ENCODE measurements at regions not wholly inside any gene's neighbourhood (a gene's known extent, or its start where the extent isn't known, plus 50 kb on each side); places are given as distances from the start of the nearest gene placed in this dataset.

DNA sequence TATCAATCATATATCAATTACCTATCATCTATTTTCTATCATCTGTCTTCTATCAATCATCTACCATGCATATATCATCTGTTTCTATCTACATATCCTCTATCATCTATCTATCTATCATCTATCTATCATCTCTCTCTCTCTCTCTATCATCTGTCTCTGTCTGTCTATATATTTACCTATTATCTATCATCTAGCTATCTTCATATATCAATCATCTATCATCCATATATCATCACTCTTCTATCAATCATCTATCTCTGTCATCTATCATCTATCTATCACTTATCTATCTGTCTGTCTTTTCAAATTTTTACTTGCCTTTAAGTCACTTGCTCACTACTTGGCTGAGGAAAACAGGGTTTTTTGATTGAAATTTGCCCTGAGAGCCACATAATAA lies 592.3 kb downstream of the DCDC2C start:
- Histone ChIP-seq H3K27ac (no peak overlapping the region), H3K9me2 (ENCODE audit: insufficient read depth) (no peaks in the 10 kb centered on the region), H3K36me3 (ENCODE audit: low read depth) (no peaks in the 10 kb centered on the region), H3K79me2 (ENCODE audit: low read depth) (no peaks in the 10 kb centered on the region), H3F3A (ENCODE audit: insufficient read depth, low read depth) (no peaks in the 10 kb centered on the region), H3K4me3 (no peak overlapping the region), H4K20me1 (ENCODE audit: insufficient read depth) (no peaks in the 10 kb centered on the region; the same call in 1 of the 2 replicates), H2AFZ (no peak overlapping the region), H3K9me3 (ENCODE audit: insufficient read depth, low read depth) (no peaks in the 10 kb centered on the region), H3K4me1 (replicated peaks; ENCODE audit: insufficient read depth) (no peaks in the 10 kb centered on the region), H3K4me2 (no peak overlapping the region), H3K27me3 (ENCODE audit: insufficient read depth, low read depth) (no peaks in the 10 kb centered on the region)
- no TSS peak for BruUV-seq (replicated peaks)
- DNase-seq: no peak
- TF ChIP-seq EZH2 (IDR thresholded peaks at IDR 0.05; ENCODE audit: low read depth): no peak
- TF ChIP-seq, protein P1, sequence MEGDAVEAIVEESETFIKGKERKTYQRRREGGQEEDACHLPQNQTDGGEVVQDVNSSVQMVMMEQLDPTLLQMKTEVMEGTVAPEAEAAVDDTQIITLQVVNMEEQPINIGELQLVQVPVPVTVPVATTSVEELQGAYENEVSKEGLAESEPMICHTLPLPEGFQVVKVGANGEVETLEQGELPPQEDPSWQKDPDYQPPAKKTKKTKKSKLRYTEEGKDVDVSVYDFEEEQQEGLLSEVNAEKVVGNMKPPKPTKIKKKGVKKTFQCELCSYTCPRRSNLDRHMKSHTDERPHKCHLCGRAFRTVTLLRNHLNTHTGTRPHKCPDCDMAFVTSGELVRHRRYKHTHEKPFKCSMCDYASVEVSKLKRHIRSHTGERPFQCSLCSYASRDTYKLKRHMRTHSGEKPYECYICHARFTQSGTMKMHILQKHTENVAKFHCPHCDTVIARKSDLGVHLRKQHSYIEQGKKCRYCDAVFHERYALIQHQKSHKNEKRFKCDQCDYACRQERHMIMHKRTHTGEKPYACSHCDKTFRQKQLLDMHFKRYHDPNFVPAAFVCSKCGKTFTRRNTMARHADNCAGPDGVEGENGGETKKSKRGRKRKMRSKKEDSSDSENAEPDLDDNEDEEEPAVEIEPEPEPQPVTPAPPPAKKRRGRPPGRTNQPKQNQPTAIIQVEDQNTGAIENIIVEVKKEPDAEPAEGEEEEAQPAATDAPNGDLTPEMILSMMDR (conservative IDR thresholded peaks at IDR 0.05): no peak
- intact Hi-C loops (cut with micrococcal nuclease; ENCODE audit: unreplicated experiment): no loop called here
- POLR2A ChIA-PET (ENCODE audit: unreplicated experiment): no interaction called here
- CTCF ChIA-PET: no interaction called here

DNA sequence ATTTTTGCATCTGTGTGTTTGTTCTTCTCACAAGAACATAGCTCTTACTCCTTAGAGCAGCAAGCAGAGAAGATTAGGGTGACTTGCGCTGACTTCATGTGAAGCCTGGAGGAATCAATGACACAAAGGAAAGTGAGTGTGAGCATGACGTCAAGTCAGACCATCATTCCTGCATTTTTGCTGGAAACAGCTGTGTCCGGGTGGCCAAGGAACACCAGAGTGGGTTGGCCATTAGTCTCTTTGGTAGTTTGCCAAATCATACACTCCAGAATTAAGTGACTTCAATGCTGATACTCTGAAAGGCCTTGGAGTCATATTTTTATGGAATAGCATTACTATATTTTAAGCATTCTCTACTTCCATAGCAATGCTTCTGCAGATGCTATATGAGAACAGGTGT lies 597.2 kb downstream of the DCDC2C start:
- H3K27me3 ChIP-seq (ENCODE audit: insufficient read depth, low read depth): no peaks in the 10 kb centered on the region
- H3K9me3 ChIP-seq (ENCODE audit: insufficient read depth, low read depth): no peaks in the 10 kb centered on the region
- H3F3A ChIP-seq (ENCODE audit: insufficient read depth, low read depth): no peaks in the 10 kb centered on the region
- no peaks in the 10 kb centered on the region for H3K36me3 ChIP-seq (ENCODE audit: low read depth)
- no TSS peak for BruUV-seq (replicated peaks)
- DNase-seq: no peak
- no peaks in the 10 kb centered on the region for H3K79me2 ChIP-seq (ENCODE audit: low read depth)
- intact Hi-C loops (cut with micrococcal nuclease; ENCODE audit: unreplicated experiment): no loop called here
- no peak overlapping the region for H2AFZ ChIP-seq
- no peak overlapping the region for H3K4me2 ChIP-seq
- H3K4me3 ChIP-seq: no peak overlapping the region
- ChIA-PET CTCF (no interaction called here), POLR2A (ENCODE audit: unreplicated experiment) (no interaction called here)
- TF ChIP-seq, protein P1 (conservative IDR thresholded peaks at IDR 0.05): no peak
- no peak for TF ChIP-seq EZH2 (IDR thresholded peaks at IDR 0.05; ENCODE audit: low read depth)
- no peaks in the 10 kb centered on the region; the same call in 1 of the 2 replicates for H4K20me1 ChIP-seq (ENCODE audit: insufficient read depth)
- no peaks in the 10 kb centered on the region for H3K4me1 ChIP-seq (replicated peaks; ENCODE audit: insufficient read depth)
- H3K9me2 ChIP-seq (ENCODE audit: insufficient read depth): no peaks in the 10 kb centered on the region
- H3K27ac ChIP-seq: no peak overlapping the region

DNA sequence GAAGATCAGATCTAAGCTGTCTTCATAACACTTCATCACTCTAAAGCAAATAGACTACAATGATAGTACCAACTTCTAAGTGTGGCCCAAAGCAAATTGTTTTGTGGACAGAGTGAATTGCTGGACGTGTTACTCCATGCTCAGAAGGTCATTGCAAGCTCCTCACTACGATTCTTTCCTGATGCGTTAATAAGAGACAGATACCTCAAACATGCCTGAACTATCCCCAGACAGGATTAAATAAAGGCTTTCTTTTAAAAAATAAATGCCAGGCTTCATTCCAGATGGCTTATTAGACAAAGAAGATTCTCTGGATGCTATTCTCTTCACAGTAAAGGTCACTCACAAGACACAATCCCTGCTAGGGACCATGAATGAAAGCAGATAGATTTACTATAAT lies 621.2 kb downstream of the DCDC2C start:
- no peak for DNase-seq
- TF ChIP-seq, protein P1 (conservative IDR thresholded peaks at IDR 0.05): no peak
- no peak for TF ChIP-seq EZH2 (IDR thresholded peaks at IDR 0.05; ENCODE audit: low read depth)
- BruUV-seq (replicated peaks): no TSS peak
- no peak overlapping the region for H3K27ac ChIP-seq
- no peak overlapping the region for H2AFZ ChIP-seq
- no peak overlapping the region for H3K4me2 ChIP-seq
- H3F3A ChIP-seq (ENCODE audit: insufficient read depth, low read depth): no peaks in the 10 kb centered on the region
- no peaks in the 10 kb centered on the region for H3K9me2 ChIP-seq (ENCODE audit: insufficient read depth)
- no peaks in the 10 kb centered on the region for H4K20me1 ChIP-seq (ENCODE audit: insufficient read depth)
- CTCF ChIA-PET: no interaction called here
- intact Hi-C loops (cut with micrococcal nuclease; ENCODE audit: unreplicated experiment): no loop called here
- no peaks in the 10 kb centered on the region for H3K4me1 ChIP-seq (replicated peaks; ENCODE audit: insufficient read depth)
- no peaks in the 10 kb centered on the region for H3K79me2 ChIP-seq (ENCODE audit: low read depth)
- no peaks in the 10 kb centered on the region for H3K27me3 ChIP-seq (ENCODE audit: insufficient read depth, low read depth)
- no peaks in the 10 kb centered on the region for H3K36me3 ChIP-seq (ENCODE audit: low read depth)
- POLR2A ChIA-PET (ENCODE audit: unreplicated experiment): no interaction called here
- H3K9me3 ChIP-seq (ENCODE audit: insufficient read depth, low read depth): no peaks in the 10 kb centered on the region
- H3K4me3 ChIP-seq: no peak overlapping the region
